HAP-1 (cell line): ENCODE measurements at regions not wholly inside any gene's neighbourhood (a gene's known extent, or its start where the extent isn't known, plus 50 kb on each side); places are given as distances from the start of the nearest gene placed in this dataset.
"Not testable (repeated sequence)": the region's sequence is repeated elsewhere in the genome, so short reads cannot be mapped to it uniquely, and the experiment has no call there.

Experiments
- DNase-seq, 2 experiments: peaks; one replicate each; pipeline ENCODE4 v3.0.0-alpha.2; 2016 to 2020; ENCODE audit warnings: low spot score in 2 of 2
- H3K27me3 ChIP-seq: fragments of 250-450 bp; sonication (Bioruptor Pico); 2 replicates; pipeline ENCODE4 v1.5.1; 2020; ENCODE audit warnings: low read depth, mild to moderate bottlenecking, moderate library complexity
- H3K36me3 ChIP-seq: fragments of 250-450 bp; sonication (Bioruptor Pico); replicated peaks from 2 replicates; pipeline ENCODE4 v1.5.1; 2020; ENCODE audit warnings: mild to moderate bottlenecking
- H3K4me1 ChIP-seq: fragments of 250-450 bp; sonication (Bioruptor Pico); 2 replicates; pipeline ENCODE4 v1.5.1; 2020; ENCODE audit warnings: mild to moderate bottlenecking
- H3K4me3 ChIP-seq: fragments of 250-450 bp; sonication (Bioruptor Pico); 2 replicates; pipeline ENCODE4 v1.5.1; 2020; ENCODE audit warnings: mild to moderate bottlenecking, moderate library complexity
- H3K9me3 ChIP-seq: fragments of 250-450 bp; sonication (Bioruptor Pico); 2 replicates; pipeline ENCODE4 v1.5.1; 2020; ENCODE audit warnings: mild to moderate bottlenecking, moderate library complexity
- in situ Hi-C: fragments of 300-500 bp; cut with MboI; formaldehyde crosslinking; loops from 3 replicates; pipeline ENCODE4 v1.14.3; 2020; ENCODE audit warnings: low sequenced_read_pairs, inconsistent platforms, mixed read lengths

DNA sequence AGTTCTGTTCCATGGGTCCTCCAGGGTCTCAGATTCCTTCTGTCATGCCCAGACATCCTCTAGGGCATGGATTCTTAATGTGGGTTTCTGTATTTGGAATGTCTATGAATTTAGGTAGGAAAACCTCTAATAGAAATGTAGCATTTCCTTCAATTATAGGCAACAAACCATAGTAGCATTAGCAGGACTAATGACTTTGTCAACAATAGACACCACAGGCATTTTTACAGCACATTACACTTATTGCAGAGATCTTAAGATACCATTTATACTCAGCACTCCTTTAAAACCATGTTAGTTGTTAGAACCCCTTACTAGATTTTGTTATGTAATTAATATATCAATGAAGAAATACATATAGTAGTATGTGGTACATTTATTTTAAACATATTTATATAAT is 77.8 kb upstream of the TBC1D5 start:
- DNase-seq: no peak
- no peak overlapping the region for H3K4me3 ChIP-seq
- H3K4me1 ChIP-seq: no peaks in the 10 kb centered on the region
- H3K27me3 ChIP-seq: no peaks in the 10 kb centered on the region
- no peaks in the 10 kb centered on the region for H3K36me3 ChIP-seq
- H3K9me3 ChIP-seq: no peaks in the 10 kb centered on the region; the same call in 1 of the 2 replicates
- in situ Hi-C loops: no loop called here

DNA sequence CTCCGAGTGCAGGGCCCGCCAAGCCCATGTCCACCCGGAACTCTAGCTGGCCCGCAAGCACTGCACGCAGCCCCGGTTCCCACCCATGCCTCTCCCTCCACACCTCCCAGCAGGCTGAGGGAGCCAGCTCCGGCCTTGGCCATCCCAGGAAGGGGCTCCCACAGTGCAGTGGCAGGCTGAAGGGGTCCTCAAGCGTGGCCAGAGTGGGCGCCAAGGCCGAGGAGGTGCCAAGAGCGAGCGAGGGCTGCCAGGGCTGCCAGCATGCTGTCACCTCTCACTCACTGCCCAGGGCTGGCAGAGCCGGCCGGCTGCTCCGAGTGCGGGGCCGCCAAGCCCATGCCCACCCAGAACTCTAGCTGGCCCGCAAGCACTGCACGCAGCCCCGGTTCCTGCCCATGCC is 75.5 kb upstream of the TBC1D5 start:
- H3K27me3 ChIP-seq, in situ Hi-C loops, H3K4me1 ChIP-seq, H3K36me3 ChIP-seq, H3K9me3 ChIP-seq, DNase-seq, H3K4me3 ChIP-seq: not testable (repeated sequence)

DNA sequence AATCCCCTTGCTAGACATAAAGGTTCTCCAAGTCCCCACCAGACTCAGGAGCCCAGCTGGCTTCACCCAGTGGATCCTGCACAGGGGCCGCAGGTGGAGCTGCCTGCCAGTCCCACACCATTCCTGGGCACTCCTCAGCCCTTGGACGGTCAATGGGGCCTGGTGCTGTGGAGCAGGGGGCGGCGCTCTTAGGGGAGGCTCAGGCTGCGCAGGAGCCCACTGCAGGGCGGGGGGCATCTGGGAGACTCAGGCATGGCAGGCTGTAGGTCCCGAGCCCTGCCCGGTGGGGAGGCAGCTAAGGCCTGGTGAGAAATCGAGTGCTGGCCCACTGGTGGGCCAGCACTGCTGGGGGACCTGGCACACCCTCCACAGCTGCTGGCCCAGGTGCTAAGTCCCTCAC is 75.1 kb upstream of the TBC1D5 start:
- Histone ChIP-seq H3K4me3 (no peak overlapping the region), H3K9me3 (no peaks in the 10 kb centered on the region; the same call in 1 of the 2 replicates), H3K4me1 (no peaks in the 10 kb centered on the region), H3K36me3 (no peaks in the 10 kb centered on the region), H3K27me3 (no peaks in the 10 kb centered on the region)
- DNase-seq: no peak
- in situ Hi-C loops: no loop called here

DNA sequence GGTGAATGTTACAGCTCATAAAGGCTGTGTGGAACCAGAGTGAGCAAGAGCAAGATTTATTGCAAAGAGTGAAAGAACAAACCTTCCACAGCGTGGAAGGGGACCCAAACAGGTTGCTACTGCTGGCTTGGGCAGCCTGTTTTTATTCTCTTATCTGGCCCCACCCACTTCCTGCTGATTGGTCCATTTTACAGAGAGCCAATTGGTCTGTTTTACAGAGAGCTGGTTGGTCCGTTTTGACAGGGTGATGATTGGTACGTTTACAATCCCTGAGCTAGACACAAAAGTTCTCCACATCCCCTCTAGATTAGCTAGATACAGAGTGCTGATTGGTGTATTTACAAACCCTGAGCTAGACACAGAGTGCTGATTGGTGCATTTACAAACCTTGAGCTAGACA is 74.4 kb upstream of the TBC1D5 start:
- H3K36me3 ChIP-seq, DNase-seq, in situ Hi-C loops, H3K27me3 ChIP-seq, H3K9me3 ChIP-seq, H3K4me1 ChIP-seq, H3K4me3 ChIP-seq: not testable (repeated sequence)

DNA sequence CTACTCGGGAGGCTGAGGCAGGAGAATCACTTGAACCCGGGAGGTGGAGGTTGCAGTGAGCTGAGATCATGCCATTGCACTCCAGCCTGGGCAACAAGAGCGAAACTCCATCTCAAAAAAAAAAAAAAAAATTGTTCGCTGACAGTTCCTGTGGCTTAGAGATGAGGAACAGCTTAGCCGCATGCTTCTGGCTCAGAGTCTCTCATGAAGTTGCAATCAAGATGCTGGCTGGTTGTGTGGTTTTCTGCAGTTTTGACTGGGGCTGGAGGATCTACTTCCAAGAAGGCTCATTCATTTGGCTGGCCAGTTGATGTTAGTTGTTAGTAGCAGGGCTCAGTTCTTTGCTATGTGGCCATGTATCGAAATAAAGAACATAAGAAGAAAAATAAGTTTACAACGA is 69.9 kb upstream of the TBC1D5 start:
- DNase-seq, H3K27me3 ChIP-seq: not testable (repeated sequence)

DNA sequence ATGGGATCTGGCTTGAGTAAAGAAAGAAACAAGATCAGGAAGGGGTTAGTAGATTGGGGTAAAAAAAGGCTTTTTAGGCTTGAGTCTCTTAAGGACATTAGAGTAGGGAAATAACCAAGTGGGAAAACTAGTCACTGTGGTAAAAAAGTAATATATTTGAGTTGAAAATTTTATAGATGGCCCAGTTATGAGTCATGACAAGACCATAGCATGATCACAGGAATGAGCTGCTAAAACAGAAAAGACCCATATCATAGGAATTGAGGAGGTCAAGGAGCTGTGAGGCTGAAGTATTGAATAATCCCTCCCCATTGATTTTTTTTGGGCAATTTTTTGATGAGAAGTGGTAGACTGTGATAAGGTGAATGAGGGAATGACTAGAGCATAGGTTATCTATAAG is 69.2 kb upstream of the TBC1D5 start:
- in situ Hi-C loops: no loop called here
- no peaks in the 10 kb centered on the region for H3K36me3 ChIP-seq
- no peak overlapping the region for H3K4me3 ChIP-seq
- H3K9me3 ChIP-seq: no peaks in the 10 kb centered on the region
- no peaks in the 10 kb centered on the region for H3K27me3 ChIP-seq
- no peak for DNase-seq
- H3K4me1 ChIP-seq: no peaks in the 10 kb centered on the region

More for the DNA sequence above, 69.9 kb upstream of the TBC1D5 start:
- H3K36me3 ChIP-seq, H3K4me1 ChIP-seq, H3K9me3 ChIP-seq, in situ Hi-C loops, H3K4me3 ChIP-seq: not testable (repeated sequence)

DNA sequence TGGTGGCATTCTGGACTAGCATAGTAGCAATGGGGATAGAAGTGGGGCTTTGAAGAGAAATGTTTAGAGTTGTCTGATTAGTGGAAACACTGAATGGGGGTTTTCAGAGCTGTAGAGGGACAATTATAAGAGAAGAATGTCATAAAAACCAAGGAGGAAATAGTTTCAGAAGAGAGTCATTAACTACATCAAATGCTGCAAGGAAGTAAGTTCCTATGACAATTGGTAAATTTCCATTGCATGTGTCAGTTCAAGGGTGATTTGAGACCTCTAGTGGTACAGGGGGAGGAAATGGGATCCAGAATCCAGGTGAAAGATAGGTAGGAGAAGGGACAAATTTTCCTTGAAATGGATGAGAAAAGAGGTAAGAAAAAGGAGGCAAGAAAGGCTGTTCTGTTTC is 68.3 kb upstream of the TBC1D5 start:
- in situ Hi-C loops: no loop called here
- no peak for DNase-seq
- H3K9me3 ChIP-seq: no peaks in the 10 kb centered on the region
- no peak overlapping the region for H3K4me3 ChIP-seq
- no peaks in the 10 kb centered on the region for H3K27me3 ChIP-seq
- no peaks in the 10 kb centered on the region for H3K4me1 ChIP-seq
- no peaks in the 10 kb centered on the region for H3K36me3 ChIP-seq

DNA sequence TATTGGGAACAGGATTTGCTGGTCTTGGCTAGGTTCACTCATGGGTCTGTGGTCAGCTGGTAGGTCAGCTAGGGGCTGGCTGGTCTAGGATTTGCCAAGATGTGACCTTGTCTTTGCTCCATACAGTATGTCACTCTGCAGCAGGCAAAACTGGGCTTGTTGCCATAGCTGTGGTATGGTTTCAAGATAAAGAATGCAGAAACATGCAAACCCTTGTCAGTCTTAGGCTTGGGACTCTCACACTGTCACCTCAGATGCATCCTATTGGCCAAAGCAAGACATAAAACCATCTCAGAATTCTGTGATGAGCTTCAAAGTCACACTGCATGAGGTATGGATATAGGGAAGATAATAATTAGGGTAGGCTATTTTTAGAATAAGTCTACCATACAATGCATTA is 66.6 kb upstream of the TBC1D5 start:
- in situ Hi-C loops: no loop called here
- DNase-seq: no peak
- Histone ChIP-seq H3K4me3 (no peak overlapping the region), H3K27me3 (no peaks in the 10 kb centered on the region), H3K4me1 (no peaks in the 10 kb centered on the region), H3K9me3 (no peaks in the 10 kb centered on the region), H3K36me3 (no peaks in the 10 kb centered on the region)

DNA sequence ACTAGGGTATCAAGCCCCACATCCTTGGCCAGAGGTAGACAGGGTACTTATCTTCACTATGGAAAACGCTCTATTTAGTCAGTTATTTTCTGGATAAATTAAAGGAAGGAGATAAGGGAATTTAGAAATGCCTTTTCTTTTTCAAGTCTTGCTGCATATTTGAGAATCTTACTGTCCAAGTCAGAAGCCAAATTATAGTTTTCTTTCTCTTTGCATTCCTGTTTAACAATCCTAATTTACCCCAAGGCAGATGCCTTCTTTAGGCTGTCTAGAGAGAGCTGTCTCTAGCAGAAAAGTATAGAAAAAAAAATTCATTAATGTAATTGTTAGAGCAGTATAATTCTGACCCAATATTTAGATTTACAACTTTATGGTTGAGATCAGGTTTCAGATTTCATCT is 64.4 kb upstream of the TBC1D5 start:
- Histone ChIP-seq H3K4me1 (no peaks in the 10 kb centered on the region), H3K27me3 (no peaks in the 10 kb centered on the region), H3K36me3 (no peaks in the 10 kb centered on the region), H3K9me3 (no peaks in the 10 kb centered on the region), H3K4me3 (no peak overlapping the region)
- in situ Hi-C loops: no loop called here
- no peak for DNase-seq

DNA sequence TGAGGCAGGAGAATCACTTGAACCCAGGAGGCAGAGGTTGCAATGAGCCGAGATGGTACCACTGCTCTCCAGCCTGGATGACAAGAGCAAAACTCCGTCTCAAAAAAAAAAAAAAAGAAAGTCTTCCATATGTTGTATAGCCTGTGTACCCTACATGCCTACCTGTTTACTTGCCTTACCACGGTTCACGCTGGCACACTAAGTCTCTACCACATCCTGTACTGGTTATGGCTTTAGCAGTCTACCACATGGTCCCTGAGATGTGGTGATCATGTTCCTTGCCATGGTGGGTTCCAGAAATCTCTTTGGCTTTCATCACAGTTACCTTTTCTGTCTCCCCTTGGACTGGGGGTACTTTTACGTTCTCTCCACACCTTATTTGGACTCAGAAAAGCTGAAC is 63.8 kb upstream of the TBC1D5 start:
- no peak for DNase-seq
- no peak overlapping the region for H3K4me3 ChIP-seq
- H3K9me3 ChIP-seq: no peaks in the 10 kb centered on the region
- no peaks in the 10 kb centered on the region for H3K27me3 ChIP-seq
- H3K36me3 ChIP-seq: no peaks in the 10 kb centered on the region
- no peaks in the 10 kb centered on the region for H3K4me1 ChIP-seq
- in situ Hi-C loops: no loop called here

DNA sequence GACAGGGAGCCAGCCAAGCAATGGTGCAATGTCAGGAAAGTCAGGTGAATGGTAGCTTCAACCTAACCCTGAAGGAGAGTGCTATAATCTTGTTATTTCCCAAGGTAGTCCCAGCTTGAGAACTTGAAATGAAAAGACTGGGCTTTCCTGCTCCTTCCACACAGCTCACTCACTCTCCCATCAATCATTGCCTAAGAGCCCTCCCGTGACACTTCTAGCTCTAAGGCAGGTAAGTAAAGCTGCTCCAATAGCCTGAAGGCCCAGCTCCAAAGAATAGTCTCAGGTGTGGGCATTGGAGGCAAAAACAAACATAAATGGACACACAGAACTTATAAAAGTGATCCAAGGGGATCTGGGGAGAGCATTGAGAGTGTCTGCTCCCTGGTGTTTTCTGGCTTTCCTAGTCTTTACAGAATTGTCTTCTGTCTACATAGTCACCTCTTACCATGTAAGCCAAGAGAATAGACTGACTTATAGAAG is 63.1 kb upstream of the TBC1D5 start:
- Histone ChIP-seq H3K4me1 (no peaks in the 10 kb centered on the region), H3K4me3 (no peak overlapping the region), H3K27me3 (no peaks in the 10 kb centered on the region), H3K36me3 (no peaks in the 10 kb centered on the region), H3K9me3 (no peaks in the 10 kb centered on the region)
- DNase-seq: no peak
- in situ Hi-C loops: no loop called here

DNA sequence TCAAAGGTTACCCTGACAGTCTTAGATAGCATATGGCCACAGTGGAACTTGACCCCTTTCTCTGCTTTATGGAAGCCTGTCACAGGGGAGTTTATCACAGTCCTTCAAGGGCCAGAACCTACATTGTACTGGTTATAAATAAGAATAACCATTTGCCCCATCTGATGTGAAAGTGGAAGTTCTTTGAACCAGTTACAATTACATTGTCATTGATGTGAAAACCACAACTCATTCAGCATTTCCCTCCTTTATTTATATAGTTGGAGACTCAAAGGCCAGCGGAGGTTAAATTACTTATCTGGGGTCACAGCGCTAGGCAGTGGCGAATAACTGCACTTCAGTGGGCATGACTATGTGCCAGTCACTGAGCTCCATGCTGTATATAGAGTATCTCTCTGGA is 60.5 kb upstream of the TBC1D5 start:
- Histone ChIP-seq H3K27me3 (no peaks in the 10 kb centered on the region), H3K4me3 (no peak overlapping the region), H3K9me3 (no peaks in the 10 kb centered on the region), H3K36me3 (no peaks in the 10 kb centered on the region), H3K4me1 (no peaks in the 10 kb centered on the region)
- in situ Hi-C loops: no loop called here
- DNase-seq: no peak

DNA sequence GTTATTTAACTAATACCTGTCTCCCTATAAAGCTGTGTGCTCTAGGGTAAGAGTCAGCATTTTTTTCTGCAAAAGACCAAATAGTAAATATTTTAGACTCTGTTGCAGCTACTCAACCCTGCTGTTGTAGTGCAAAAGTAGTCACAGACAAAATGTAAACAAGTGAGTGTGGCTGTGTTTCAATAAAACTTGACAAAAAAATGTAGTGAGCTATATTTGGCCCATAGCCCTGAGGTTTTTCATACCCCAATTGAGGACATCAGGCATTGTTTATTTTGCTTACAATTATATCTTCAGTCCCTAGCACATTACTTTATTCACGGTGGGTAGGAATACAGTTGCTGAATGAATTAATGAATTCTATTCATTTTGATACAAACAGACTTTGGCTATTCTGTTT is 58.7 kb upstream of the TBC1D5 start:
- in situ Hi-C loops: no loop called here
- Histone ChIP-seq H3K4me3 (no peak overlapping the region), H3K9me3 (no peaks in the 10 kb centered on the region), H3K36me3 (no peaks in the 10 kb centered on the region), H3K27me3 (no peaks in the 10 kb centered on the region), H3K4me1 (no peaks in the 10 kb centered on the region)
- DNase-seq: no peak

DNA sequence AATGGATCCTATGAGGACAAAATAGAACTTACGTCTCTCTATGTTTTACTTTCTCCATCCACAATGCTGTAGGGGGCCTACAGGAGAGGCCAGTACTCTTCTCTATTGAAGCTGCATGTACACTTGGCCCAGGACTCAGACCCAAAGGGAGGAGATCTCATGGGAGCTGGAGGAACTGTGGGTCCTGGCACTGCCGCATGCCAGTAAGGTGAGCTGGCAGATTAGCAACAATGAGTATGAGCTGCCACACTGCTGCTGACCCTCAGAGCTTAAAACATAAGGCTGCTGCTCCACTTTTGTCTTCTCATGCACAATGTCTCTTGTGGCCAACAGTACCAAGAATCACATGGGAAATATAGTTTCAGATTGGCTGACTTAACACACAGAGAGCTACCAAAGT is 57.8 kb upstream of the TBC1D5 start:
- Histone ChIP-seq H3K4me3 (no peak overlapping the region), H3K4me1 (no peaks in the 10 kb centered on the region), H3K27me3 (no peaks in the 10 kb centered on the region), H3K9me3 (no peaks in the 10 kb centered on the region), H3K36me3 (no peaks in the 10 kb centered on the region)
- no peak for DNase-seq
- in situ Hi-C loops: no loop called here

DNA sequence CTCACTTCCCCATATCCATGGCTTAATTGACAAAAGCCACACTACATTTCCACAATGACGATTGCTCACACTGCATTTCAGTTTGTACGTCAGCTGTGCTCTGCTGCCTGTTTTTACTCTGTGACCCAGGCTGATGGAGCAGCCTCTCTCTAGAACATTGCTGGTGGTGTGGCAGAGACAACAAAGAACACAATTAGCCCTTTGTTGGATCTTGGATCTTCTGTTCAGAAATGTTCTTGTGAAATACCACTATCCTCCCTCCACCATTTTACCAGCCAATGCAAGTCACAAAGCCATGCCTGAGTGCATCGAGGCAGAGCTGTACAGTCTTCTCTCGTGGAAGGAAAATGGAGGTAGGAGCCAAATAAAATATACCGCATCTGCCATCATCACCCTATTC is 56.9 kb upstream of the TBC1D5 start:
- no peak for DNase-seq
- Histone ChIP-seq H3K9me3 (no peaks in the 10 kb centered on the region), H3K27me3 (no peaks in the 10 kb centered on the region), H3K4me1 (peaks cover 2% of the 10 kb centered on the region), H3K4me3 (no peak overlapping the region), H3K36me3 (no peaks in the 10 kb centered on the region)
- in situ Hi-C loops: no loop called here
